Rectal smooth muscle tissue (tissue), 1 donor: ENCODE measurements at regions not wholly inside any gene's neighbourhood (a gene's known extent, or its start where the extent isn't known, plus 50 kb on each side); places are given as distances from the start of the nearest gene placed in this dataset.

Experiments
- H3K27ac ChIP-seq: one replicate; pipeline ENCODE4 v1.7.0; 2013; ENCODE audit warnings: low read depth, low read length, inconsistent platforms
- H3K27me3 ChIP-seq: one replicate; pipeline ENCODE4 v1.7.0; 2013; ENCODE audit warnings: low read length; ENCODE audit not compliant: control insufficient read depth, insufficient read depth
- H3K36me3 ChIP-seq: one replicate; pipeline ENCODE4 v1.7.0; 2013; ENCODE audit warnings: low read length; ENCODE audit not compliant: control insufficient read depth, insufficient read depth
- H3K4me1 ChIP-seq: one replicate; pipeline ENCODE4 v1.7.0; 2013; ENCODE audit warnings: low read length; ENCODE audit not compliant: control insufficient read depth, insufficient read depth
- H3K4me3 ChIP-seq: one replicate; pipeline ENCODE4 v1.7.0; 2013; ENCODE audit warnings: low read length
- H3K9ac ChIP-seq: one replicate; pipeline ENCODE4 v1.7.0; 2013; ENCODE audit warnings: low read length

DNA sequence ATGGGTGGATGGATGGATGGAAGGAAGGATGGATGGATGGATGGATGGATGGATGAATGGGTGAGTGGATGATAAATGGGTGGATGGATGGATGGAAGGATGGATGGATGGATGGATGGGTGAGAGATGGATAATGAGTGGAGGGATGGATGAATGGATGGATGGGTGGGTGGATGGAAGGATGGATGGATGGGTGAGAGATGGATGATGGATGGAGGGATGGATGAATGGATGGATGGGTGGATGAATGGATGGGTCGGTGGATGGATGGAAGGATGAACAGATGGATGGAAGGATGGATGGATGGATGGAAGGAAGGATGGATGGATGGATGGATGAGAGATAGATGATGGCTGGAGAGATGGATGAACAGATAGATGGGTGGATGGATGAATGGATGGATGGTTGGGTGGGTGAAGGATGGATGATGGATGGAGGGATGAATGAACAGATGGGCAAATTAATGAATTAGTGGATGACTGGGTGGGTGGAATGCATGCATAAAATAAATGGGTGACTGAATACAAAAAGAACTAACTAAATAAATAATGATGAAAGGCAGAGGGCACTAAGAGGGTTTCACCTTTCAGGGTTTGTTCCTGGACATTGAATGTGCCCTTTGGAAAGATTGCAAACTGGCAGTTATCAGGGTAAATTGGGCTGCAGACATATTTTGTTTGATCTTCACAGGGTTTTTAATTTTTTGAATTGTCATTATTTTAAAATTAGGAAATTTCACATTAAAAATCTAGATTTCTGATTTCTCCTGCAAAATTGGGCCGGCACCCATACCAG is 50.9 kb upstream of the PTPN1 start:
- no peak overlapping the region for H3K27ac ChIP-seq
- no peak overlapping the region for H3K9ac ChIP-seq
- no peaks in the 10 kb centered on the region for H3K27me3 ChIP-seq
- no peak overlapping the region for H3K4me3 ChIP-seq
- H3K4me1 ChIP-seq = peaks cover 8% of the 10 kb centered on the region
- H3K36me3 ChIP-seq = no peaks in the 10 kb centered on the region

DNA sequence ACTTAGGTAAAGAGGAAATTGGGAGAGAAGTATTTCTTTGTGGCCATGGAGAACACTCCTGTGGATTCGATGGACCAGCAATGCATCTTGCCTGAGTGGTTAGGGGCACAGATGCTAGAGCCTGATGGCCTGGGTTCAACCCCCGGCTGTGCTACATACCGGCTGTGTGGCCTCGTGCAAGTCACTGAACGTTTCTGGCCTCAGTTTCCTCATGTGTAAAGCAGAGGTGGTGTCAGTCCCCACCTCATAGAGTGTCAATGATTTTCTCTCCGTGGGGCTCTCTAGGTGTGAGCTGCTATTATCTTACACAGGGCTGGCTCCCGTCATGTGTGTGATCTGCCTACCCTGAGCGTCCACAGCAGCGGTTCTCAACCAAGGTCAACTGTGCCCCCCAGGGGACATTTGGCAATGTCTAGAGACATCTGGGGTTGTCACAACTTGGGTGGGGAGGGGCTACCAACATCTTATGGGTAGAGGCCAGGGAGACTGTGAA is 50.0 kb upstream of the PTPN1 start:
- no peaks in the 10 kb centered on the region for H3K27me3 ChIP-seq
- H3K36me3 ChIP-seq = no peaks in the 10 kb centered on the region
- no peak overlapping the region for H3K4me3 ChIP-seq
- H3K27ac ChIP-seq = no peak overlapping the region
- peaks cover 8% of the 10 kb centered on the region for H3K4me1 ChIP-seq
- no peak overlapping the region for H3K9ac ChIP-seq
